SK-N-SH treated with all-trans-retinoic acid at 6 μM for 48 hours (cell line): ENCODE measurements at regions not wholly inside any gene's neighbourhood (a gene's known extent, or its start where the extent isn't known, plus 50 kb on each side); places are given as distances from the start of the nearest gene placed in this dataset.

Experiments used
- ATAC-seq: fragments of 200-7000 bp; cut with Tn5 transposase; 3 replicates; pipeline ENCODE4 v1.9.1; 2020; ENCODE audit warnings: mild to moderate bottlenecking, moderate library complexity
- ARNTL ChIP-seq: fragments of 450-650 bp; formaldehyde crosslinking; IDR thresholded peaks from 2 replicates; pipeline ENCODE4 v1.5.0; 2020; ENCODE audit warnings: low read depth, mild to moderate bottlenecking, moderate library complexity, borderline replicate concordance
- BACH2 ChIP-seq: fragments of 250-450 bp; sonication (Bioruptor Pico); IDR thresholded peaks from 2 replicates; pipeline ENCODE4 v1.9.0; 2021; ENCODE audit warnings: mild to moderate bottlenecking, borderline replicate concordance
- CSDC2 ChIP-seq: fragments of 250-450 bp; sonication (Bioruptor Pico); IDR thresholded peaks from 2 replicates; pipeline ENCODE4 v1.5.0; 2020; ENCODE audit warnings: mild to moderate bottlenecking, moderate library complexity
- ESRRG ChIP-seq: fragments of 250-450 bp; sonication (Bioruptor Pico); IDR thresholded peaks from 2 replicates; pipeline ENCODE4 v1.6.1; 2021; ENCODE audit warnings: mild to moderate bottlenecking
- GLIS3 ChIP-seq: fragments of 250-450 bp; sonication (Bioruptor Pico); IDR thresholded peaks from 2 replicates; pipeline ENCODE4 v1.5.0; 2020; ENCODE audit warnings: mild to moderate bottlenecking, moderate library complexity
- ISL1 ChIP-seq: fragments of 250-450 bp; sonication (Bioruptor Pico); IDR thresholded peaks from 2 replicates; pipeline ENCODE4 v2.1.2; 2022; ENCODE audit warnings: mild to moderate bottlenecking, moderate library complexity
- OSR1 ChIP-seq: fragments of 250-450 bp; sonication (Bioruptor Pico); IDR thresholded peaks from 2 replicates; pipeline ENCODE4 v1.8.0; 2022; ENCODE audit warnings: moderate library complexity, mild to moderate bottlenecking, inconsistent platforms
- PPARA ChIP-seq: fragments of 250-450 bp; sonication (Bioruptor Pico); IDR thresholded peaks from 2 replicates; pipeline ENCODE4 v1.5.0; 2020; ENCODE audit warnings: mild to moderate bottlenecking, borderline replicate concordance
- RARB ChIP-seq: fragments of 250-450 bp; sonication (Bioruptor Pico); IDR thresholded peaks from 2 replicates; pipeline ENCODE4 v1.8.0; 2021; ENCODE audit warnings: mild to moderate bottlenecking, moderate library complexity
- SNAI2 ChIP-seq: fragments of 250-450 bp; sonication (Bioruptor Pico); IDR thresholded peaks from 2 replicates; pipeline ENCODE4 v1.5.0; 2020; ENCODE audit warnings: mild to moderate bottlenecking, moderate library complexity
- TCF4 ChIP-seq: fragments of 250-450 bp; sonication (Bioruptor Pico); IDR thresholded peaks from 2 replicates; pipeline ENCODE4 v1.8.0; 2021; ENCODE audit warnings: mild to moderate bottlenecking, moderate library complexity, borderline replicate concordance
- TOX ChIP-seq: fragments of 250-450 bp; sonication (Bioruptor Pico); IDR thresholded peaks from 2 replicates; pipeline ENCODE4 v1.8.0; 2021; ENCODE audit warnings: mild to moderate bottlenecking, moderate library complexity, borderline replicate concordance
- ZC3H10 ChIP-seq: fragments of 250-450 bp; sonication (Bioruptor Pico); IDR thresholded peaks from 2 replicates; pipeline ENCODE4 v1.5.1; 2021; ENCODE audit warnings: mild to moderate bottlenecking, moderate library complexity
- ZFP3 ChIP-seq: fragments of 250-450 bp; sonication (Bioruptor Pico); IDR thresholded peaks from 2 replicates; pipeline ENCODE4 v1.5.0; 2020; ENCODE audit warnings: mild to moderate bottlenecking, moderate library complexity
- ZFP30 ChIP-seq: fragments of 450-650 bp; formaldehyde crosslinking; IDR thresholded peaks from 2 replicates; pipeline ENCODE4 v1.5.0; 2022; ENCODE audit warnings: mild to moderate bottlenecking, moderate library complexity
- ZNF565 ChIP-seq: fragments of 450-650 bp; formaldehyde crosslinking; conservative IDR thresholded peaks from 2 replicates; pipeline ENCODE4 v1.5.0; 2020; ENCODE audit warnings: low read depth, mild to moderate bottlenecking, moderate library complexity
- ZNF70 ChIP-seq: fragments of 450-650 bp; formaldehyde crosslinking; IDR thresholded peaks from 2 replicates; pipeline ENCODE4 v1.5.0; 2020; ENCODE audit warnings: mild to moderate bottlenecking, moderate library complexity
- ZNF8 ChIP-seq: fragments of 450-650 bp; formaldehyde crosslinking; IDR thresholded peaks from 2 replicates; pipeline ENCODE4 v1.5.0; 2020; ENCODE audit warnings: mild to moderate bottlenecking, moderate library complexity
- TF ChIP-seq, protein P1 (sequence below): fragments of 250-450 bp; sonication (Bioruptor Pico); IDR thresholded peaks from 2 replicates; pipeline ENCODE4 v1.5.1; 2020; ENCODE audit warnings: low read depth, mild to moderate bottlenecking, moderate library complexity
- TF ChIP-seq, protein P2 (sequence below): fragments of 250-450 bp; sonication (Bioruptor Pico); IDR thresholded peaks from 2 replicates; pipeline ENCODE4 v1.5.1; 2021; ENCODE audit warnings: mild to moderate bottlenecking, moderate library complexity
- TF ChIP-seq, protein P3 (sequence below): fragments of 250-450 bp; sonication (Bioruptor Pico); IDR thresholded peaks from 2 replicates; pipeline ENCODE4 v1.8.0; 2021; ENCODE audit warnings: low read depth, mild to moderate bottlenecking, moderate library complexity, borderline replicate concordance
- TF ChIP-seq, protein P4 (sequence below): fragments of 250-450 bp; sonication (Bioruptor Pico); IDR thresholded peaks from 2 replicates; pipeline ENCODE4 v1.8.0; 2020; ENCODE audit warnings: mild to moderate bottlenecking, moderate library complexity, borderline replicate concordance

DNA sequence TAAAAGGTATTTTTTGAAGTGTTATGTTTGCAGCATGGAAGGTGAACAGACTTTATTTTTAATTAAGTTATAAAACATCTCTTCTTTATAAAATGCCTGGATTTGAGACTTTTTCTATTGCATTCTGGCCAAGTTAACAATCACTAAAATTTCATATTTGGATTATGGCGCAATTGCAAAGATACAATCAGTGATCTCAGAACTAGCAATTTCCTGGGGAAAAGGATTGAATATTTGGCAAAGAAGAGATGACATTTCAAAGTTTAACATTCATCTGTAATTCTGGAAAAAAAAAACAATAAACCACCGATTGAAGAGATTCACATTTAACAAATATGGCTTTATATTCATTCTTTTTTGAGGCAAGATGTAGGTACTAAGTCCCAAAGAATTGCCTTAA is 378.0 kb downstream of the LRRC70 start:
- no peak for ATAC-seq
- no peak for TF ChIP-seq ESRRG
- no peak for TF ChIP-seq BACH2 (CRISPR knock-in tag)
- no peak for TF ChIP-seq ZNF565
- TF ChIP-seq RARB (CRISPR knock-in tag), result no peak
- TF ChIP-seq ZFP30, result no peak
- TF ChIP-seq ZNF70 (CRISPR knock-in tag), result no peak
- no peak for TF ChIP-seq CSDC2
- no peak for TF ChIP-seq TOX (CRISPR knock-in tag)
- TF ChIP-seq, all 23 proteins: peak for 0

DNA sequence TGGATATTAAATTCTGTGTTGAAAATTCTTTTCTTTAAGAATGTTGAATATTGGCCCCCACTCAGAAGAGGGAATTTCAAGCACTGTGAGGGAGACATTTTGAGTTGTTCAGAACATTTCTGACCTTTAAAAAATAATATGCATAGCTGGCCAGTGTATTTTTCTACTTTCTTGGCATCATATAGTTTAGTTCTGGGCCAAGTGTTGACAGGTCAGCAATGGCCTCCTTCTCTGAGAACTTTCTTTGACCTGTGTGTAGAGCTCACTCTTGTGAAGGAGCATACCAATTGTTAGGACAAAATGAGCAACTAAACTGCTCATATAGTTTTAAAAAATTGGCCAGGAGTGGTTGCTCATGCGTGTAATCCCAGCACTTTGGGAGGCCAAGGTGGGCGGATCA is 376.0 kb downstream of the LRRC70 start:
- TF ChIP-seq, protein P1, sequence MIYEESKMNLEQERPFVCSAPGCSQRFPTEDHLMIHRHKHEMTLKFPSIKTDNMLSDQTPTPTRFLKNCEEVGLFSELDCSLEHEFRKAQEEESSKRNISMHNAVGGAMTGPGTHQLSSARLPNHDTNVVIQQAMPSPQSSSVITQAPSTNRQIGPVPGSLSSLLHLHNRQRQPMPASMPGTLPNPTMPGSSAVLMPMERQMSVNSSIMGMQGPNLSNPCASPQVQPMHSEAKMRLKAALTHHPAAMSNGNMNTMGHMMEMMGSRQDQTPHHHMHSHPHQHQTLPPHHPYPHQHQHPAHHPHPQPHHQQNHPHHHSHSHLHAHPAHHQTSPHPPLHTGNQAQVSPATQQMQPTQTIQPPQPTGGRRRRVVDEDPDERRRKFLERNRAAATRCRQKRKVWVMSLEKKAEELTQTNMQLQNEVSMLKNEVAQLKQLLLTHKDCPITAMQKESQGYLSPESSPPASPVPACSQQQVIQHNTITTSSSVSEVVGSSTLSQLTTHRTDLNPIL, result no peak
- TF ChIP-seq BACH2 (CRISPR knock-in tag), result no peak
- no peak for TF ChIP-seq ZNF70 (CRISPR knock-in tag)
- no peak for TF ChIP-seq RARB (CRISPR knock-in tag)
- no peak for TF ChIP-seq TCF4
- TF ChIP-seq, protein P2, sequence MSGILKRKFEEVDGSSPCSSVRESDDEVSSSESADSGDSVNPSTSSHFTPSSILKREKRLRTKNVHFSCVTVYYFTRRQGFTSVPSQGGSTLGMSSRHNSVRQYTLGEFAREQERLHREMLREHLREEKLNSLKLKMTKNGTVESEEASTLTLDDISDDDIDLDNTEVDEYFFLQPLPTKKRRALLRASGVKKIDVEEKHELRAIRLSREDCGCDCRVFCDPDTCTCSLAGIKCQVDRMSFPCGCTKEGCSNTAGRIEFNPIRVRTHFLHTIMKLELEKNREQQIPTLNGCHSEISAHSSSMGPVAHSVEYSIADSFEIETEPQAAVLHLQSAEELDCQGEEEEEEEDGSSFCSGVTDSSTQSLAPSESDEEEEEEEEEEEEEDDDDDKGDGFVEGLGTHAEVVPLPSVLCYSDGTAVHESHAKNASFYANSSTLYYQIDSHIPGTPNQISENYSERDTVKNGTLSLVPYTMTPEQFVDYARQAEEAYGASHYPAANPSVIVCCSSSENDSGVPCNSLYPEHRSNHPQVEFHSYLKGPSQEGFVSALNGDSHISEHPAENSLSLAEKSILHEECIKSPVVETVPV (CRISPR knock-in tag), result no peak
- no peak for TF ChIP-seq ARNTL (CRISPR knock-in tag)
- no peak for TF ChIP-seq ZNF565
- no peak for TF ChIP-seq OSR1
- no peak for ATAC-seq

DNA sequence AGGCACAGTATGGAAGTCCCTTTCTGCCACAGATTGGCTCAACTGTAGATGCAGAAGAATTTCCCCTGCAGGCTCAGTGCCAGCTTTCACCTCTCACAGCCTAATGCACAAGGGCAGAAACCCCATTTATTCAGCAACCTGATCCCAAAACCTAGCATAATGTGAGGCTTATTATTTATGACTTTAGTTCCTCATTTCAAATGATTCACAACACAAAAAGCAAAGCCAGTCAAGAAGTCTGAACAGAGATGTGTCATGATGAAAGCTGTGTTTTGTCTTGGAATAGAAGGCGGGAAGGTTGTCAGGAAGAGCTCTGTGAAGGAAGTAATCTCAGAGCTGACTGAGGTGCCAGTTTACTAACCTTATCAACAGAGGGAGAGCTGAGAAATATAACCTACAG is 369.7 kb downstream of the LRRC70 start:
- ATAC-seq, result peak; percentile 60
- TF ChIP-seq ESRRG (no peak), TOX (CRISPR knock-in tag) (no peak), ARNTL (CRISPR knock-in tag) (no peak), ZFP30 (no peak), ISL1 (no peak), ZFP3 (CRISPR knock-in tag) (no peak), SNAI2 (CRISPR knock-in tag) (no peak), ZNF8 (CRISPR knock-in tag) (no peak), ZNF565 (no peak), ZC3H10 (CRISPR knock-in tag) (no peak), GLIS3 (no peak), RARB (CRISPR knock-in tag) (no peak), OSR1 (no peak), ZNF70 (CRISPR knock-in tag) (no peak), PPARA (no peak)
- TF ChIP-seq, protein P1, result no peak
- TF ChIP-seq, protein P3, sequence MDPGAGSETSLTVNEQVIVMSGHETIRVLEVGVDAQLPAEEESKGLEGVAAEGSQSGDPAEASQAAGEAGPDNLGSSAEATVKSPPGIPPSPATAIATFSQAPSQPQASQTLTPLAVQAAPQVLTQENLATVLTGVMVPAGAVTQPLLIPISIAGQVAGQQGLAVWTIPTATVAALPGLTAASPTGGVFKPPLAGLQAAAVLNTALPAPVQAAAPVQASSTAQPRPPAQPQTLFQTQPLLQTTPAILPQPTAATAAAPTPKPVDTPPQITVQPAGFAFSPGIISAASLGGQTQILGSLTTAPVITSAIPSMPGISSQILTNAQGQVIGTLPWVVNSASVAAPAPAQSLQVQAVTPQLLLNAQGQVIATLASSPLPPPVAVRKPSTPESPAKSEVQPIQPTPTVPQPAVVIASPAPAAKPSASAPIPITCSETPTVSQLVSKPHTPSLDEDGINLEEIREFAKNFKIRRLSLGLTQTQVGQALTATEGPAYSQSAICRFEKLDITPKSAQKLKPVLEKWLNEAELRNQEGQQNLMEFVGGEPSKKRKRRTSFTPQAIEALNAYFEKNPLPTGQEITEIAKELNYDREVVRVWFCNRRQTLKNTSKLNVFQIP (CRISPR knock-in tag), result no peak
- TF ChIP-seq, protein P4, sequence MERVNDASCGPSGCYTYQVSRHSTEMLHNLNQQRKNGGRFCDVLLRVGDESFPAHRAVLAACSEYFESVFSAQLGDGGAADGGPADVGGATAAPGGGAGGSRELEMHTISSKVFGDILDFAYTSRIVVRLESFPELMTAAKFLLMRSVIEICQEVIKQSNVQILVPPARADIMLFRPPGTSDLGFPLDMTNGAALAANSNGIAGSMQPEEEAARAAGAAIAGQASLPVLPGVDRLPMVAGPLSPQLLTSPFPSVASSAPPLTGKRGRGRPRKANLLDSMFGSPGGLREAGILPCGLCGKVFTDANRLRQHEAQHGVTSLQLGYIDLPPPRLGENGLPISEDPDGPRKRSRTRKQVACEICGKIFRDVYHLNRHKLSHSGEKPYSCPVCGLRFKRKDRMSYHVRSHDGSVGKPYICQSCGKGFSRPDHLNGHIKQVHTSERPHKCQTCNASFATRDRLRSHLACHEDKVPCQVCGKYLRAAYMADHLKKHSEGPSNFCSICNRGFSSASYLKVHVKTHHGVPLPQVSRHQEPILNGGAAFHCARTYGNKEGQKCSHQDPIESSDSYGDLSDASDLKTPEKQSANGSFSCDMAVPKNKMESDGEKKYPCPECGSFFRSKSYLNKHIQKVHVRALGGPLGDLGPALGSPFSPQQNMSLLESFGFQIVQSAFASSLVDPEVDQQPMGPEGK, result no peak
- TF ChIP-seq, protein P2 (CRISPR knock-in tag), result no peak
